Osteocyte (in vitro differentiated cells): ENCODE measurements at regions not wholly inside any gene's neighbourhood (a gene's known extent, or its start where the extent isn't known, plus 50 kb on each side); places are given as distances from the start of the nearest gene placed in this dataset.

Experiments used
- DNase-seq: peaks from one replicate; pipeline ENCODE4 v3.0.0; 2021; ENCODE audit warnings: mixed read lengths; ENCODE audit not compliant: unreplicated experiment; ENCODE audit errors: extremely low spot score
- H3K27ac Mint-ChIP-seq: one replicate; pipeline ENCODE4 v1.8.0; 2021; ENCODE audit warnings: mild to moderate bottlenecking, mixed read lengths; ENCODE audit not compliant: unreplicated experiment
- H3K27me3 Mint-ChIP-seq: one replicate; pipeline ENCODE4 v1.8.0; 2021; ENCODE audit warnings: mixed read lengths; ENCODE audit not compliant: unreplicated experiment
- H3K36me3 Mint-ChIP-seq: one replicate; pipeline ENCODE4 v1.8.0; 2021; ENCODE audit warnings: mixed read lengths; ENCODE audit not compliant: unreplicated experiment
- H3K4me1 Mint-ChIP-seq: one replicate; pipeline ENCODE4 v1.8.0; 2021; ENCODE audit warnings: mixed read lengths; ENCODE audit not compliant: unreplicated experiment
- H3K4me3 Mint-ChIP-seq: one replicate; pipeline ENCODE4 v1.8.0; 2021; ENCODE audit warnings: mild to moderate bottlenecking, moderate library complexity, mixed read lengths; ENCODE audit not compliant: unreplicated experiment
- H3K9me3 Mint-ChIP-seq: one replicate; pipeline ENCODE4 v1.8.0; 2021; ENCODE audit warnings: mixed read lengths; ENCODE audit not compliant: unreplicated experiment
- CTCF ChIP-seq: fragments of 200-600 bp; sonication (generic); IDR thresholded peaks from 2 replicates; pipeline ENCODE4 v1.5.0; 2021; ENCODE audit warnings: antibody characterized with exemption, mild to moderate bottlenecking, moderate library complexity

GRCh38 chrX:143121477-143121876, 95.7 kb downstream of the SPANXN4 start:
- TF ChIP-seq CTCF = no peak
- Mint-ChIP-seq H3K4me1 (no peaks in the 10 kb centered on the region), H3K9me3 (peaks cover 56% of the 10 kb centered on the region), H3K36me3 (no peaks in the 10 kb centered on the region), H3K27me3 (no peaks in the 10 kb centered on the region), H3K27ac (no peak overlapping the region), H3K4me3 (no peak overlapping the region)
- DNase-seq = no peak

- Mint-ChIP-seq H3K4me1 (no peaks in the 10 kb centered on the region), H3K36me3 (no peaks in the 10 kb centered on the region), H3K9me3 (peaks cover 40% of the 10 kb centered on the region), H3K27ac (no peak overlapping the region), H3K27me3 (no peaks in the 10 kb centered on the region), H3K4me3 (no peak overlapping the region)
- no peak for DNase-seq
- TF ChIP-seq CTCF = no peak
Observed at GRCh38 chrX:143115466-143115865, 89.7 kb downstream of the SPANXN4 start.

- H3K9me3 Mint-ChIP-seq = peaks cover 45% of the 10 kb centered on the region
- no peaks in the 10 kb centered on the region for H3K36me3 Mint-ChIP-seq
- no peaks in the 10 kb centered on the region for H3K4me1 Mint-ChIP-seq
- H3K27me3 Mint-ChIP-seq = no peaks in the 10 kb centered on the region
- H3K27ac Mint-ChIP-seq = no peak overlapping the region
- no peak for DNase-seq
- H3K4me3 Mint-ChIP-seq = no peak overlapping the region
- TF ChIP-seq CTCF = no peak
Observed at GRCh38 chrX:143095816-143096215, 70.1 kb downstream of the SPANXN4 start.

GRCh38 chrX:143095321-143095720, 69.6 kb downstream of the SPANXN4 start:
- Mint-ChIP-seq H3K27me3 (no peaks in the 10 kb centered on the region), H3K27ac (no peak overlapping the region), H3K4me3 (no peak overlapping the region), H3K36me3 (no peaks in the 10 kb centered on the region), H3K9me3 (peaks cover 47% of the 10 kb centered on the region), H3K4me1 (no peaks in the 10 kb centered on the region)
- TF ChIP-seq CTCF = no peak
- no peak for DNase-seq

- peaks cover 47% of the 10 kb centered on the region for H3K9me3 Mint-ChIP-seq
- no peaks in the 10 kb centered on the region for H3K36me3 Mint-ChIP-seq
Observed at GRCh38 chrX:143094417-143095023, 68.8 kb downstream of the SPANXN4 start.

More at GRCh38 chrX:143094417-143095023, 68.8 kb downstream of the SPANXN4 start:
- no peak for TF ChIP-seq CTCF
- no peaks in the 10 kb centered on the region for H3K4me1 Mint-ChIP-seq
- no peak overlapping the region for H3K4me3 Mint-ChIP-seq
- no peak for DNase-seq
- H3K27ac Mint-ChIP-seq = no peak overlapping the region
- H3K27me3 Mint-ChIP-seq = no peaks in the 10 kb centered on the region
